ENCODE measurements at regions not wholly inside any gene's neighbourhood (a gene's known extent, or its start where the extent isn't known, plus 50 kb on each side); places are given as distances from the start of the nearest gene placed in this dataset.

DNA sequence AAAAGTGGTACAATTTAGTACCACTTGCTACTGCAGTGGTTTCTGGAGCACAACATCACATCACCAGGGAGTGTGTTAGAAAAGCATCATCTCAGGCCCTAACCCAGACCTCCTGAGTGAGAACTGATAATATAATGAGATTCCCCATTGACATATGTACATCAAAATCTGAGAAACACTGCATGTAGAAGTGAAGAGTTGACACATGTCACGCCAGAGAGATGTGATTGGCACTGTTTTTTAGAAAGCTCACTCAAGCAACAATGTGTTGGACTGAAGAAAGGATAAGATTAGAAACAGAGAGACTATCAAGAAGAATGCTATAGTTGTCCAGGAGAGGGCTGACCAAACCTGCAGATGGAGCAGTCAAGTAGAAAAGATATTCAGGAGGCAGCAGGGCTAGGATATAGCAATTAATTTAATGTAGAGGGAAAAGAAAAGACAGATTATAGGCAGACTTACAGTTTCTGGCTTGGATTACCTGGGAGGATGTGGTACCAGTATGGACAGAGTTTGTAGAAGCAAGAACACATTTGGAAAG is 324.4 kb upstream of the ADAMTSL1 start:
- TF ChIP-seq CTCF (IDR thresholded peaks at IDR 0.05; ENCODE audit: insufficient read depth, low read length, poor library complexity, severe bottlenecking) (no peak), EZH2phosphoT487 (conservative IDR thresholded peaks at IDR 0.05; ENCODE audit: low read length) (no peak)

All from SU-DHL-6 (cell line).